Glutamatergic neuron (in vitro differentiated cells): ENCODE measurements at regions not wholly inside any gene's neighbourhood (a gene's known extent, or its start where the extent isn't known, plus 50 kb on each side); places are given as distances from the start of the nearest gene placed in this dataset.

Experiments
- DNase-seq: peaks from one replicate; pipeline ENCODE4 v3.0.0; 2022
- H3K27ac Mint-ChIP-seq: one replicate; pipeline ENCODE4 v1.8.0; 2020; ENCODE audit warnings: mild to moderate bottlenecking, mixed read lengths, inconsistent platforms; ENCODE audit not compliant: unreplicated experiment
- H3K27me3 Mint-ChIP-seq: one replicate; pipeline ENCODE4 v1.8.0; 2020; ENCODE audit warnings: mild to moderate bottlenecking, moderate library complexity, mixed read lengths, inconsistent platforms; ENCODE audit not compliant: unreplicated experiment
- H3K36me3 Mint-ChIP-seq: one replicate; pipeline ENCODE4 v1.8.0; 2020; ENCODE audit warnings: mild to moderate bottlenecking, mixed read lengths, inconsistent platforms; ENCODE audit not compliant: unreplicated experiment
- H3K4me1 Mint-ChIP-seq: one replicate; pipeline ENCODE4 v1.8.0; 2020; ENCODE audit warnings: mild to moderate bottlenecking, low read depth, mixed read lengths, inconsistent platforms; ENCODE audit not compliant: unreplicated experiment
- H3K4me3 Mint-ChIP-seq: one replicate; pipeline ENCODE4 v1.8.0; 2020; ENCODE audit warnings: mild to moderate bottlenecking, mixed read lengths, inconsistent platforms; ENCODE audit not compliant: unreplicated experiment
- H3K9me3 Mint-ChIP-seq: one replicate; pipeline ENCODE4 v1.8.0; 2020; ENCODE audit warnings: mild to moderate bottlenecking, moderate library complexity, mixed read lengths, inconsistent platforms; ENCODE audit not compliant: unreplicated experiment
- CTCF ChIP-seq: fragments of 200-600 bp; sonication (generic); IDR thresholded peaks from one replicate; pipeline ENCODE4 v1.5.0; 2021; ENCODE audit not compliant: partially characterized antibody, unreplicated experiment

GRCh38 chr14:76314521-76315034 is 61.4 kb upstream of the ESRRB start:
- no peak for DNase-seq
- peaks cover 29% of the 10 kb centered on the region for H3K4me1 Mint-ChIP-seq
- peak overlapping the region; percentile 63 for H3K27ac Mint-ChIP-seq
- peak overlapping the region; percentile 58 for H3K4me3 Mint-ChIP-seq
- H3K36me3 Mint-ChIP-seq, result no peaks in the 10 kb centered on the region
- no peaks in the 10 kb centered on the region for H3K9me3 Mint-ChIP-seq
- no peak for TF ChIP-seq CTCF
- peaks cover 14% of the 10 kb centered on the region for H3K27me3 Mint-ChIP-seq

- Mint-ChIP-seq H3K4me3 (no peak overlapping the region), H3K27ac (no peak overlapping the region), H3K27me3 (peaks cover 4% of the 10 kb centered on the region), H3K9me3 (peaks cover 2% of the 10 kb centered on the region), H3K4me1 (peaks cover 3% of the 10 kb centered on the region), H3K36me3 (peaks cover 4% of the 10 kb centered on the region)
- no peak for TF ChIP-seq CTCF
- DNase-seq, result no peak
Measured at GRCh38 chr14:76320486-76320885, 55.5 kb upstream of the ESRRB start.

GRCh38 chr14:76320975-76321374 is 55.0 kb upstream of the ESRRB start:
- no peak for DNase-seq
- Mint-ChIP-seq H3K27me3 (peaks cover 4% of the 10 kb centered on the region), H3K36me3 (peaks cover 4% of the 10 kb centered on the region), H3K4me3 (no peak overlapping the region), H3K9me3 (peaks cover 2% of the 10 kb centered on the region), H3K27ac (no peak overlapping the region), H3K4me1 (peaks cover 3% of the 10 kb centered on the region)
- TF ChIP-seq CTCF, result no peak

- H3K4me1 Mint-ChIP-seq, result no peaks in the 10 kb centered on the region
- no peaks in the 10 kb centered on the region for H3K27me3 Mint-ChIP-seq
- no peak for DNase-seq
- H3K36me3 Mint-ChIP-seq, result peaks cover 4% of the 10 kb centered on the region
- H3K4me3 Mint-ChIP-seq, result no peak overlapping the region
- TF ChIP-seq CTCF, result no peak
- peaks cover 2% of the 10 kb centered on the region for H3K9me3 Mint-ChIP-seq
- no peak overlapping the region for H3K27ac Mint-ChIP-seq
Measured at GRCh38 chr14:76322594-76323220, 53.2 kb upstream of the ESRRB start.

- H3K27me3 Mint-ChIP-seq, result no peaks in the 10 kb centered on the region
- no peak overlapping the region for H3K4me3 Mint-ChIP-seq
- H3K27ac Mint-ChIP-seq, result no peak overlapping the region
- no peak for TF ChIP-seq CTCF
- H3K36me3 Mint-ChIP-seq, result peaks cover 4% of the 10 kb centered on the region
- H3K9me3 Mint-ChIP-seq, result peaks cover 4% of the 10 kb centered on the region
- DNase-seq, result no peak
- no peaks in the 10 kb centered on the region for H3K4me1 Mint-ChIP-seq
Measured at GRCh38 chr14:76323331-76324050, 52.4 kb upstream of the ESRRB start.
